ENCODE measurements at regions not wholly inside any gene's neighbourhood (a gene's known extent, or its start where the extent isn't known, plus 50 kb on each side); places are given as distances from the start of the nearest gene placed in this dataset.

- DNase-seq (ENCODE audit: low read depth in 1 of 2, low spot score in 1 of 2): no peak
- H3K27ac ChIP-seq (replicated peaks): no peak overlapping the region
- no peaks in the 10 kb centered on the region for H3K27me3 ChIP-seq (ENCODE audit: insufficient read depth, poor library complexity, severe bottlenecking)
- no peak overlapping the region for H3K4me3 ChIP-seq (replicated peaks; ENCODE audit: insufficient read depth, low read length)
- TF ChIP-seq SPI1 (IDR thresholded peaks at IDR 0.05; ENCODE audit: borderline replicate concordance, low read depth) (no peak), POLR2AphosphoS5 (IDR thresholded peaks at IDR 0.05; ENCODE audit: low read depth) (no peak), CTCF (IDR thresholded peaks at IDR 0.05; ENCODE audit: insufficient read depth, low read length) (no peak), GABPA (IDR thresholded peaks at IDR 0.05; ENCODE audit: low read depth) (no peak)
Observed at GRCh38 chr11:28490773-28491382, 382.7 kb downstream of the METTL15 start.

GRCh38 chr11:28488336-28488735, 380.1 kb downstream of the METTL15 start:
- TF ChIP-seq CTCF (IDR thresholded peaks at IDR 0.05; ENCODE audit: insufficient read depth, low read length): no peak
- TF ChIP-seq REST (IDR thresholded peaks at IDR 0.05; ENCODE audit: insufficient replicate concordance, low read depth): no peak
- no peak for TF ChIP-seq SPI1 (IDR thresholded peaks at IDR 0.05; ENCODE audit: borderline replicate concordance, low read depth)
- TF ChIP-seq GABPA (IDR thresholded peaks at IDR 0.05; ENCODE audit: low read depth): no peak
- Histone ChIP-seq H3K27me3 (ENCODE audit: insufficient read depth, poor library complexity, severe bottlenecking) (no peaks in the 10 kb centered on the region), H3K4me3 (replicated peaks; ENCODE audit: insufficient read depth, low read length) (no peak overlapping the region), H3K27ac (replicated peaks) (no peak overlapping the region)
- no peak for DNase-seq (ENCODE audit: low read depth in 1 of 2, low spot score in 1 of 2)

GRCh38 chr11:28483072-28483867, 375.1 kb downstream of the METTL15 start:
- DNase-seq (ENCODE audit: low read depth in 1 of 2, low spot score in 1 of 2): no peak
- Histone ChIP-seq H3K27me3 (ENCODE audit: insufficient read depth, poor library complexity, severe bottlenecking) (no peaks in the 10 kb centered on the region), H3K4me3 (replicated peaks; ENCODE audit: insufficient read depth, low read length) (no peak overlapping the region), H3K27ac (replicated peaks) (no peak overlapping the region)
- no peak for TF ChIP-seq POLR2AphosphoS5 (IDR thresholded peaks at IDR 0.05; ENCODE audit: low read depth)
- no peak for TF ChIP-seq CTCF (IDR thresholded peaks at IDR 0.05; ENCODE audit: insufficient read depth, low read length)

- Histone ChIP-seq H3K27ac (replicated peaks) (no peak overlapping the region), H3K4me3 (replicated peaks; ENCODE audit: insufficient read depth, low read length) (no peak overlapping the region), H3K27me3 (ENCODE audit: insufficient read depth, poor library complexity, severe bottlenecking) (no peaks in the 10 kb centered on the region)
- no peak for TF ChIP-seq CTCF (IDR thresholded peaks at IDR 0.05; ENCODE audit: insufficient read depth, low read length)
- TF ChIP-seq REST (IDR thresholded peaks at IDR 0.05; ENCODE audit: insufficient replicate concordance, low read depth): no peak
- no peak for TF ChIP-seq POLR2AphosphoS5 (IDR thresholded peaks at IDR 0.05; ENCODE audit: low read depth)
- TF ChIP-seq GABPA (IDR thresholded peaks at IDR 0.05; ENCODE audit: low read depth): no peak
- no peak for TF ChIP-seq SPI1 (IDR thresholded peaks at IDR 0.05; ENCODE audit: borderline replicate concordance, low read depth)
- no peak for DNase-seq (ENCODE audit: low read depth in 1 of 2, low spot score in 1 of 2)
Observed at GRCh38 chr11:28482666-28483065, 374.5 kb downstream of the METTL15 start.

Data from HL-60 (cell line).